Keratinocyte (primary cell): ENCODE measurements at regions not wholly inside any gene's neighbourhood (a gene's known extent, or its start where the extent isn't known, plus 50 kb on each side); places are given as distances from the start of the nearest gene placed in this dataset.

Experiments used
- DNase-seq: peaks from one replicate; pipeline ENCODE4 v3.0.0-alpha.2; 2011; ENCODE audit warnings: low read depth, missing footprints, low spot score
- FAIRE-seq: peaks from 2 replicates; lab custom pipeline; 2011; peaks lifted over from hg19 to GRCh38; lab: Jason Lieb, UNC
- H2AFZ ChIP-seq: 2 replicates; pipeline ENCODE4 v1.6.0; 2012; ENCODE audit warnings: low read length, control low read depth, inconsistent platforms; ENCODE audit not compliant: control insufficient read depth
- H3K27ac ChIP-seq: 2 replicates; pipeline ENCODE4 v1.5.1; 2011; ENCODE audit warnings: low read length; ENCODE audit not compliant: control insufficient read depth, insufficient read depth
- H3K27me3 ChIP-seq: 3 replicates; pipeline ENCODE4 v1.6.0; 2011; ENCODE audit warnings: low read length; ENCODE audit not compliant: control insufficient read depth, insufficient read depth; ENCODE audit errors: extremely low read depth
- H3K36me3 ChIP-seq, 2 experiments: 2 replicates in 1 of 2; 3 replicates in 1 of 2; pipeline ENCODE4 v1.5.1; 2011; ENCODE audit warnings: low read length in 2 of 2, mild to moderate bottlenecking in 1 of 2; ENCODE audit not compliant: control insufficient read depth in 2 of 2, insufficient read depth in 2 of 2; ENCODE audit errors: extremely low read depth in 1 of 2
- H3K4me1 ChIP-seq: 3 replicates; pipeline ENCODE4 v1.5.1; 2011; ENCODE audit warnings: low read length; ENCODE audit not compliant: control insufficient read depth, insufficient read depth; ENCODE audit errors: extremely low read depth
- H3K4me2 ChIP-seq: 3 replicates; pipeline ENCODE4 v1.6.0; 2011; ENCODE audit warnings: low read depth, low read length; ENCODE audit not compliant: control insufficient read depth, insufficient read depth; ENCODE audit errors: extremely low read depth
- H3K4me3 ChIP-seq, 3 experiments: fragments of 200-600 bp in 1 of 3; sonication (generic) in 1 of 3; 2 replicates in 2 of 3; 3 replicates in 1 of 3; pipeline ENCODE4 v1.5.1; 2011 to 2016; ENCODE audit warnings: low read length in 3 of 3, mild to moderate bottlenecking in 3 of 3, control low read depth in 2 of 3, inconsistent platforms in 1 of 3, low read depth in 1 of 3, mixed read lengths in 1 of 3, mixed run types in 1 of 3, moderate library complexity in 1 of 3; ENCODE audit not compliant: control insufficient read depth in 2 of 3, insufficient read depth in 2 of 3; ENCODE audit errors: extremely low read depth in 1 of 3
- H3K79me2 ChIP-seq: 2 replicates; pipeline ENCODE4 v1.6.0; 2012; ENCODE audit warnings: low read length; ENCODE audit not compliant: control insufficient read depth, insufficient read depth
- H3K9ac ChIP-seq: 3 replicates; pipeline ENCODE4 v1.6.0; 2011; ENCODE audit warnings: low read length; ENCODE audit not compliant: control insufficient read depth, insufficient read depth; ENCODE audit errors: extremely low read depth
- H3K9me1 ChIP-seq: 3 replicates; pipeline ENCODE4 v1.6.0; 2011; ENCODE audit warnings: low read length; ENCODE audit not compliant: control insufficient read depth, insufficient read depth; ENCODE audit errors: extremely low read depth
- H3K9me3 ChIP-seq: 2 replicates; pipeline ENCODE4 v1.5.1; 2012; ENCODE audit warnings: low read depth, low read length; ENCODE audit not compliant: control insufficient read depth
- H4K20me1 ChIP-seq: 3 replicates; pipeline ENCODE4 v1.6.0; 2011; ENCODE audit warnings: low read length; ENCODE audit not compliant: control insufficient read depth, insufficient read depth; ENCODE audit errors: extremely low read depth
- CTCF ChIP-seq, 3 experiments: IDR thresholded peaks in 1 of 3; conservative IDR thresholded peaks in 1 of 3; optimal IDR thresholded peaks in 1 of 3; 2 replicates in 2 of 3; 3 replicates in 1 of 3; pipeline versions ENCODE3 to v1.5.1; 2011; ENCODE audit warnings: low read length in 3 of 3, mild to moderate bottlenecking in 3 of 3, moderate library complexity in 2 of 3, control low read depth in 1 of 3, inconsistent platforms in 1 of 3; ENCODE audit not compliant: insufficient read depth in 2 of 3; ENCODE audit errors: extremely low read depth in 1 of 3
- EZH2 ChIP-seq: IDR thresholded peaks from one replicate; pipeline ENCODE4 v1.6.1; 2012; ENCODE audit warnings: inconsistent platforms, mild to moderate bottlenecking, low read length, moderate library complexity
- dilution Hi-C: fragments of 300-500 bp; cut with MboI; formaldehyde crosslinking; loops from one replicate; pipeline ENCODE4 v1.7.0; 2020; ENCODE audit warnings: low sequenced_read_pairs; ENCODE audit not compliant: extremely low pct_ligation_motif_present

DNA sequence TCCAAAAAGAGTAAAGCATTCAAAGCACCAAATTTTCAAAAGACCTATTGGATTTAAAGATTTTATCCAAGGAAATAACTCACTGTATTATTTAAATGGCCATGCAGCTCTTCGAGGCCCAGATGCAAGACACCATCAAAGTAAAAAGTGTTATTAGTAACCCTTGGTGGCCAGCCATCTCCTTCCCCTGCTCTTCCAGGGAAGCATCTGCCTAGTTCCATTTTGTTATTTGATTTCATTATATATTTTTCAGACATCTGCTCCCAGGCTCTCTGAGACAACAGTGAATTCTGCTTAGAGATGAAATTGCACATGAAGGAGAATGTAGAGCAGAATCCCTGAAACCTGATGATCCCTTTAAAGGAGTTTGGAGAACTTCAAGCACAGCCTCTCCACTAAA, 252.3 kb upstream of the TBX18 start:
- no peaks in the 10 kb centered on the region for H3K9me3 ChIP-seq
- no peak overlapping the region for H3K27ac ChIP-seq
- no peaks in the 10 kb centered on the region for H3K4me1 ChIP-seq
- H4K20me1 ChIP-seq = no peaks in the 10 kb centered on the region
- no peak for DNase-seq
- FAIRE-seq = no peak
- no peaks in the 10 kb centered on the region for H3K79me2 ChIP-seq
- no peaks in the 10 kb centered on the region for H3K36me3 ChIP-seq
- dilution Hi-C loops = no loop called here
- H3K9ac ChIP-seq = no peak overlapping the region
- TF ChIP-seq CTCF (optimal IDR thresholded peaks at IDR 0.05 in 1 of 3, IDR thresholded peaks at IDR 0.05 in 1 of 3, conservative IDR thresholded peaks at IDR 0.05 in 1 of 3; ENCODE audit: extremely low read depth in 1 of 3, insufficient read depth in 2 of 3, low read length in 3 of 3) (no peak), EZH2 (no peak)
- H3K4me2 ChIP-seq = no peak overlapping the region
- no peak overlapping the region for H2AFZ ChIP-seq
- H3K27me3 ChIP-seq = no peaks in the 10 kb centered on the region
- H3K4me3 ChIP-seq = no peak overlapping the region
- H3K9me1 ChIP-seq = no peaks in the 10 kb centered on the region

DNA sequence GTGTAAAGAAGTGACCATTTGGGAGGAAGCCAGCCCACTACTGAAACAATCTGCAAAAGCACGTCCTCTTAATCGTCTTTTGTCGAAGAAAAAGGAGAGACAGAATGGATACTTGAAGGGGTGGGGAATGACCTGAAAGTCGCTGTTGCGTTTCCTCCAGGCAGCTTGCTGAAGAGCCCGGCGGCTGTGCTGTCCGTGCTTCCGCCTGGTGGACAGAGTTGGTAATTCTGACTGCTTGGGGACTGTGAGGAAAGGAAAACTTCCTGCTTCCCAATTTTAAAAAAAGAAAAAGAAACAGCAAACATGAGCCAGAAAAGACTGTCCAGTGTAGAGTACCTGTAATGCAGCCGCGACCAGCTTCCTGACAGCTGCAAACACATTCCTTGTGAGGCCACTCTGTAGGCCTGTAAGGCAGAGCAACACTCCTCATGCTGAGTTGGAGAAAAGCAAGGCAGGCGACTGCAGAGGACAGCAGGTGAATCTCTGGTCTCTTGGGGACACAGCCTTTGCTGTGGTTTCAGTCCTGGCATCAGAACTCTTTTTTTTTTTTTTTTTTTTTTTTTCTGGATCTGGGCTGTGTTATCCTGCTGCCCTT, 251.1 kb upstream of the TBX18 start:
- Histone ChIP-seq H3K27me3 (no peaks in the 10 kb centered on the region), H3K4me3 (no peak overlapping the region), H3K9ac (no peak overlapping the region), H3K4me2 (no peak overlapping the region), H3K4me1 (no peaks in the 10 kb centered on the region), H3K36me3 (no peaks in the 10 kb centered on the region), H3K27ac (no peak overlapping the region), H3K79me2 (no peaks in the 10 kb centered on the region), H3K9me1 (no peaks in the 10 kb centered on the region), H4K20me1 (no peaks in the 10 kb centered on the region), H2AFZ (no peak overlapping the region), H3K9me3 (no peaks in the 10 kb centered on the region)
- FAIRE-seq (no peak), DNase-seq (no peak)
- dilution Hi-C loops = no loop called here
- TF ChIP-seq EZH2 (no peak), CTCF (optimal IDR thresholded peaks at IDR 0.05 in 1 of 3, IDR thresholded peaks at IDR 0.05 in 1 of 3, conservative IDR thresholded peaks at IDR 0.05 in 1 of 3; ENCODE audit: extremely low read depth in 1 of 3, insufficient read depth in 2 of 3, low read length in 3 of 3) (peak; percentile 35 to 67 (median 42))
